GM19193 (cell line): ENCODE measurements at regions not wholly inside any gene's neighbourhood (a gene's known extent, or its start where the extent isn't known, plus 50 kb on each side); places are given as distances from the start of the nearest gene placed in this dataset.

Experiments used
- POLR2A ChIP-seq: IDR thresholded peaks from 4 replicates; pipeline ENCODE4 v1.6.1; 2011; ENCODE audit not compliant: insufficient read depth, insufficient read length; ENCODE audit errors: extremely low read depth

DNA sequence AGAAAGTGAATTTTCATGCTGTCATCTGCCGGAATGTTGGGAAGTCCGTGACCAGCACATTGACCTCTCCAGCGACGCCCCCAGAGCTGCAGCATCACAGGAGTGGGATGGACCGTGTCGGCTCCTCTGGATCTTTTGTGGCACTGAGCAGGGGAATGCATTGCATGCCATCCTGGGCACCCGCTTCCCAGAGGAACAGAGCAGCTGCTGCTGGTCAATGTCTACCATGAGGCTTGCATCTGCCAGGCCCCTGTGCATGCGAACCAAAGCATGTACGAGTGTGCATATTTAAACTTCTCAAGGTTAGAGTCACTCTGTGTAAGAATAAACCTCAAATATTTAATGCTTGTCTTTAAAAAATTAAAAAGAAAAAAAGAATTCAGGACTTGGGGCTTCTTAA lies 414.8 kb downstream of the GADD45G start:
- no peak for TF ChIP-seq POLR2A

DNA sequence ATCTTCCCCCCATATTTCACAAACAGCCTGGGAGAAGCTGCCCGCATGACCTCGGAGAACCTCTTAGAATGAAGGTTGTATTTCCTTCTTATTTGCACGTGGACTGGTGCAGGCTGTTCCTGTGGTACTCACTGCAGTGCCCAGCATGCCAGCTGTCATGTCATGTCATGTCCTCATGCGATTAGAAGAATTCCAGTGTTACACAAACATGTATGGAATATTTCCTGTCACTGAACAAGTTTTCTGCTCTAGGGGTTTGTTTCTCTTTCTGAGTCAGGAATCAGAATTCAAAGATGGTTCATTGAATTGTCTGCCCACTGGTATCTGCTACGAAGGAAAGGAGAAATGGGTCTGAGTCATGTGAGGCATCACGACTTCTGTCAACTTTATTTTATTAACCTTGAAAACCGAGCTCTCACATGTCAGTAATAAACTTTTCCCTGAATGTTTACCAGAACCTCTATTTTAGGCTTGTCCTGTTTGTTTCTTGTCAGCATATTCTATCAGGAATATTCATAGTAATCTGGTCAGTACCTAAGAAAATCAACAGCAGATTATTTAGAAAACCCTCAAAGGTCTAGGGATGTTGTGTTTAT lies 415.6 kb downstream of the GADD45G start:
- no peak for TF ChIP-seq POLR2A

DNA sequence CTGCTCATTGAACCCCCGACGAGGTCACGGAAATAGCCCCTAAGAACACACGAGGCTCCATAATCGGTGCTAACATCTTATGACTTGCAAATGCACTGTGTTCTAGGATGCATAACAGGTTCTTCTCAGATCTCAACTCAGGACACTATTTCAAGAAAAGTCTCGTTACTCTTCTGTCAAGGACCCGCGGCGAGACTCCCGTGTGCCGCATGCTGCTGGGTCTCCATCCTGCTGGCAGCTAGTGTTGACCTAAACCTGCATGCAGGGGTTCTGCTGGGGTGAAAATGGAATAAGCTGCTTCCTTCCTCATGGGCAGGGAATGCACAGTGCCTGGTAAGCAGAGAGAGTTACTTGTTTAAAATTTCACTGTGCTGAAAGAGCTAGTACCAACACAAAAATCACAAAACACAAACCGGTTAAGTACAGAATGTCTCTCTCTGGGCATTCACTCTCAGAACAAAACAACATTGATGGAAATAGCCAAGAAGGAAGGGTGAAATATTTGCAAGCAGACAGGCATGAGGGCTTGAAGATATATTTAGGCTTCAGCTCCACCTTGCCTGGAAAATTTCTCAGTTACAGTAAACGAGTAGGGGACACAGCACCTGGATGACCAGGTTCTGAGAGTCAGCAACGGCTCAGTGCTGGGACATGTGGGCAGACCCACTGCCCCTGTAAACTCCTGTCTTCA lies 416.5 kb downstream of the GADD45G start:
- TF ChIP-seq POLR2A, result no peak

DNA sequence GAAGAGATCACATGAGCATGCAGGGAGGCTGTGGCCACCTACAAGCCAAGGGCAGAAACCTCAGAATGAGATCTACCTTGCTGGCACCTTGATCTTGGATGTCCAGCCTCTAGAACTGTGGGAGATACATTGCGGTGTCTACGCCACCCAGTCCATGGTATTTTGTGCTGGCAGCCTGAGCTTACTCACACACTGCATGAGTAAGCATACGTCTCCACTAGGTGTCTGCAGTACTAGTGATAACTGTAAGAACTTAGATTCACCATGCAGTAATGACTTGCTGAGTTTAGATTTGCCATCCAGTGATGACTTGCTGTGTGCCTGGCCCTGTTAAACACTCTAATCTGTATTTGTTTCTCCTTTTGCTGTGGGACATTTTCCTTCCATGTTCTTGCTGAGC lies 417.7 kb downstream of the GADD45G start:
- no peak for TF ChIP-seq POLR2A

DNA sequence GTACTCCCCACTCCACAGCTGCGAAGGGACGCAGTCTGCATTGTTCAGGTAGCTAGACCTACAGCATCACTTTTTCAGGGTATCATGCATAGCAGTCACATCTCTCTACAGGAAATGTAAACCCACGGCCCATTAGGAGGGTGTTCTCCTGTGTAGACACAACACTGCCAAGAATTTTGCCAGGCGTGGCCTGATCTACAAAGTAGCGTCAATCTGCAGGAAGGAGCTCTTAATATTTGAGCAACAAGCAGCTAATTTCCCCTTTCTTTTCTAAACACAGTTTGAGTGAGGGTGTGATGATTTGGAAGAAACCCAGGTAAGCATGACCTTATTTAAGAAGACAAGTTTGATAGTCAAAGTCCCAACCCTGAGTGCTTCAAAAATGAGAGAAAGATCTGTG lies 419.0 kb downstream of the GADD45G start:
- TF ChIP-seq POLR2A, result no peak

DNA sequence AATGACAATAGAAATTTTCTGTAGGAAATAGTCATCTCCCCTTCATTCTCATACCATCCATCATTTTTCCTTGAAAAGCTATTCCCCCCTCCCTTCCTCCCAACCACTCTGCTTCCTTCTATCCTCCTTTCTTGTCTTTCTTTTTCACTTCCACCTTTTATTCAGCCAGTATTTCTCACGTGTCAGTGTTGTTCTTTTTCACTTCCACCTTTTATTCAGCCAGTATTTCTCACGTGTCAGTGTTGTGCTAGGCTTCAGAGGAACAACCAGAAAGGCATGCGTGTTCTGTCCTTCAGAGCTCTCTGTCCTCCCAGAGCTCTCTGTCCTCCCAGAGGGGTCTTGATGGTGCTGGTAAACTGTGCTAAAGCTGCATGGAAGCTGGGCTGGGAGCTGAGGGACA lies 419.6 kb downstream of the GADD45G start:
- no peak for TF ChIP-seq POLR2A

DNA sequence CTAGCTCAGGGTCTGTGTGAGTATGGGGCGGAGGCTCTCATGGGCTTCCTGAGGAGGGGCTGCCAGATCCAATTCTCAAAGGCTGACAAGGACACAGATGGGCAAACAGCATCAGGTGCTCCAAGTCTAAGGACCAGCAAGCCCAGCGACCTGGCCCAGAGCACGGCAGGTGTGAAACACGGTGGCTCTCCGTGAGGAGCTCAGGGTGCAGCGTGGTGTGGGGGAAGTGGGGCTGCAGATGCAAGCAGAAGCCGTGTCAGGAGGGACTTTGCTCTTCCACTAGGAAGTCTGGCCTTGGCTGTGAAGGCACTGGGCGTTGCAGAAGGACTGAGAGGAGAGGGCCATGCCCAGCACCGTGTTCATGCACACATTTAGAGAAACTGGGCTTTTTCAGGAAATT lies 420.0 kb downstream of the GADD45G start:
- TF ChIP-seq POLR2A, result no peak

DNA sequence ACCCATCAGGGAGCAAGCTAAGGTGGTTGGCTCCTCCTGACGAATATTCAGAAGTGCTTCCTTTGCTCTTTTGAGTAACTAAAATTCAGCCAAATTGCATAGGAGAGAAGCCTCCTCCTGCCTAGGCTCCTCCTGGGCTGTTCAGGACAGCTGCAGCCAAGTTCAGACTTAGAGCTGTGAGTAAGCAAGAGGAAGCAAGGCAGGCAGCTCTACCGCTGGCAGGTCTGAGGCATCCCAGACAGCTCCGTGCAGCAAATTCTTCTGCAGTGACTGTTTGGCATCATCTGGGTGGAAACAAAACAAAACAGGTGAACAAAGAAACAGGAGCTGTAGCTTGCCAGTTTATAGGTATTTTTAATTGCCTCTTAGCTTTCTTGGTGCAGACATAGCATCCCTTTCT lies 421.0 kb downstream of the GADD45G start:
- no peak for TF ChIP-seq POLR2A

DNA sequence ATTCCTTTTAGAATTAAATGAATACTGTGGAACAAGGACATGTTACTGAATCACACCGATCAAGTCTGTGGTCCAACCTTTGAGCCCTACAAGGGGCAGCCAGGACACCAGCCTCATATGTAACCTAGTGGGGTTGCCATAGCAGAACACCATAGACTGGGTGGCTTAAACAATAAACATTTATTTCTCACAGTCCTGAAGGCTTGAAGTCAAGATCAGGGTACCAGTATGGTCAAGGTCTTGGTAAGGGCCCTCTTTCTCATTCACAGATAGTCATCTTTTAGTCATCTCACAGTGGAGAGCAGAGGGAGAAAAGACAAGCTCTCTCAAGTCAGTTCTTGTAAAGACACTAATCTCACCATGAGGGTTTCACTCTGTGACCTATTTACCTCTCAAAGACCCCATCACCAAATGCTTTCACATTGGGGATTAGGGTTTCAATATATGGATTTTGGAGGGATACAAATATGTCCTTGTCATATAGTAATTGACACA lies 422.5 kb downstream of the GADD45G start:
- no peak for TF ChIP-seq POLR2A

DNA sequence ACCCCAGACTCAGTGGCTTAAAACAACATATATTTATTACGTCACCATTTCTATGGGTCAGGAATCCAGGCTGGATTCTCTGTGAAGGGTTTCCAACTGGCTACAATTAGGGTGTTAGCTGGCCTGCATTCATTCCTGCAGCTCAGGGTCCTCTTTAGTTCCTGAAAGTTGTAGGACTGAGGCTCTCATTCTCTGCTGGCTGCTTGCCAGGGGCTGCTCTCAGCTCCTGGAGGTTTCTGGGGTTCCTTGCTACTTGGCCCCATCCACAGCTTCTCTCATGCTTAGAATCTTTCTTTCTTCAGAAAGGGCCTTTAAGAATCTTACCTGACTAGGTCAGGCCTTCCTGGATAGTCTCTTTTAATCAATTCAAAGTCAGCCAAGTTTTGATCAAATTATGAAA lies 424.6 kb downstream of the GADD45G start:
- no peak for TF ChIP-seq POLR2A

DNA sequence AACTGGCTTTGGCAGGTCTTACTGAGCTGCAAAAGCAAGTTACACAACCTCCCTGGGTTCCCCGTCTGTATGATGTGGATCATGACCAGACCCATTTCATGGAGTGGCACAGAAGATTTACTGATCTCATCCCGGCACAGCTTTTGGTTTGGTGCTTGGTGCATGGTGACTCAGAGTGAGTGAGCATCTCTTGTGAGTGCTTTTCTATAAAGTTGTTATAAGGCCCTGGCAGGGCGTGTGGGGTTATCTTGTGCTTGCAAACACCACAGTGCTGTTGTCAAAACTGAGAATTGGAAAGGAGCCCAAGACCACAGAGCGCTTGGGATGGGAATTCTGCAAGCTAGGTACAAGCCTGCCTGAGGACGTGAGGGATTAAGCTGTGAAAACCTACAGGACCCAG lies 425.2 kb downstream of the GADD45G start:
- no peak for TF ChIP-seq POLR2A

DNA sequence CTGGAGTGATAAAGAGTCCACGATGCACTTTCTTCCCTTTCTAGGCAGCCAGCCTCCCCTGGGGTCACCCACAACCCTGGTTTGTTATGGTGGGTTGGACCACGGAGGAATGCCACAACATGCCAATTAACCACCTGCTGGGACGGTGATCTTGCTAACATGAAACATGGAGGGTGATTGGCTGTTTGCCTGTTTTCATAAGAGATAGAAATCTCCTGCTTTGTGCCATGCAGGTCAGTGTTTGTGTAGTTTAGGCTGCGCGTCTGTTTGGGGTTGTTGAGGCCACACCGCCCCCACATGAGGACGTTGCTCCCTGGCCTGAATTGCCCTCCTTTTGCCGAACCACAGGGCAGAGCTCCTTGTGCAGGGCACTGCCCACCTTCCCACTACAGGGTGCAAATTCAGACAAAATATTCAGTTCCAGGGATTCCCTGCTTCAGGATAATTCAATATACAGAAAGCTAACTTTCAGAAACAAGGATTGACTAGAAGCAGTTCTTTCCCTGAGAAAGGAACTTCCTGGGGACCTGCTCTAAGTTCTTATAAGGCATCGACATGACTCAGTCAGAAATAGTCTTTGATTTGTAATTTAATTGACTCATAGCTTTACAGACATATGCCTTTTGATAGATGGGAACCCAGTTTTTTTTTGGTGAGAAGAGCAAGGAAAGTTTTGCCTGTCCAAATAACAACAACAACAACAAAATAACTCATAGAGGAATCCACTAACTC lies 427.6 kb downstream of the GADD45G start:
- no peak for TF ChIP-seq POLR2A

DNA sequence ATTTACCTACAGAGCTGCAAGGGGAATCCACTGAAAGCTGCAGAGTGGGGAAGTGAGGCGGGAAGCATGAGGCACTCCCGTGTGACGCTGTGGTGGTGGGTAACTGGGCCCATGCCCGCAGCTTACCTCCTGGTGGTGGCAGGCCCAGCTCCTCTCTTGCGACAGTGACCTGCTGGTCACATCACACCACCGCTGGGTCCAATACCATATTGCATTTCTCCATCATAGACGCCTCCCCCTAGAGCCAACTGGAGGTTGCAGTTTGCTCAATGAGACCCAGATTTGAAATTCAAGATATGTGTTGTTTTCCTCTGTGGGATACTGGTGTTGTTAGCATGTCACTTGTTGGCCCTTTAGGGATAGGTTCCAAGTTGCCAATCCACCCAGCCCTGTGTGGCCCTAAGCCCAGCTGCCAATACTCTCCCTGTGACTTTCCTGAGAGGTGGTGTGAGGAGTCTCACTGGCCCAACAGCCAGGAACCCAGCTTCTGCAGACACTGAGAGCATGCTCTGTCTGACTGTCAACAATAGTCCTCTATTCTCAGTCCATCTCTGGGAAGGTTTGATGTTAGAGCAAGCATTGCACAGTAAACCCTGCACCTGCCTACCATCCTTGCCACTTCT lies 428.3 kb downstream of the GADD45G start:
- TF ChIP-seq POLR2A, result no peak

DNA sequence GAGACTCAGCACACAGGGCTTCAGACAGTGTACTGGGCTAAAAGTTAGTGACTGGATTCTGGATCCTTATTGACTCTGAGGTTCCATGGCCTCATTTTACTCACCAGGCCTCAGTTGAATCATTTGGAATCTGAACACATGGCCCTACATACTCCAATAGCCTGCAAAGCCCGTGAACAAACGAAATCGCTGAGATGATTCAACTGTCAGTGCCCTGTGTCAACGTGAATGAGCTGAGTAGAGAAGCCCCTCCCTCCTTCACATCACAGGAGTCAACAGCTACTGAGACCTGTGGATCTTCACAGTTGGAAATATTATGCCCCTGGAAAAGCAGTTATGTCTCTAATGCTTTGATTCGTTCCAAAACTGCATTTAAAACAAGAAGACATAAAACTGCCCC lies 429.3 kb downstream of the GADD45G start:
- no peak for TF ChIP-seq POLR2A

DNA sequence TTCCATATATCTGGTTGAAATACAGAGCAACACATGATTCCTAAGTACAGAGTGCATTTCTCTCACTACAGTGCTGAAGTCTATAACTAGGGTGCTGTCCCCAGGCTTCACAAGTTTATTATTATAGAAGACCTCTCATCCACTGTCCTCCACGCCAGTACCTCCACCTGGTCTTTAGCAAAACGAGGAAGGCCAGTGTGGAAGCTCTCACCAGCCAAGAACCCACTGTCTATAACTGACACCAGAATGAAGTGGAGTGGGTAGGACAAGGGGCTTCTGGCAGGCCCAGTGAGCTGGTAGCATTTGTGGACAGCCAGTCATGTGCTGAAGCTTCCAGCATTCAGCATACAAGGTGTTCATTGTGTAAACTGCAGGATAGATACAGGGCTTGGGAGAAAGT lies 430.7 kb downstream of the GADD45G start:
- TF ChIP-seq POLR2A, result no peak
